Osteoblast (primary cell): ENCODE measurements at regions not wholly inside any gene's neighbourhood (a gene's known extent, or its start where the extent isn't known, plus 50 kb on each side); places are given as distances from the start of the nearest gene placed in this dataset.

Source experiments
- DNase-seq: peaks from one replicate; pipeline ENCODE4 v3.0.0; 2011; ENCODE audit warnings: low spot score, mixed read lengths; ENCODE audit not compliant: insufficient read length; ENCODE audit errors: missing footprints
- H2AFZ ChIP-seq: 2 replicates; pipeline ENCODE4 v1.6.0; 2011; ENCODE audit warnings: mild to moderate bottlenecking, low read length
- H3K27ac ChIP-seq: 2 replicates; pipeline ENCODE4 v1.5.1; 2011; ENCODE audit warnings: mild to moderate bottlenecking, low read depth, low read length, moderate library complexity
- H3K27me3 ChIP-seq: 2 replicates; pipeline ENCODE4 v1.6.0; 2012; ENCODE audit warnings: mild to moderate bottlenecking, control low read depth, inconsistent platforms, low read length, moderate library complexity; ENCODE audit not compliant: insufficient read depth
- H3K36me3 ChIP-seq: 2 replicates; pipeline ENCODE4 v1.5.1; 2011; ENCODE audit warnings: mild to moderate bottlenecking, low read length, control low read depth, moderate library complexity; ENCODE audit not compliant: insufficient read depth
- H3K4me1 ChIP-seq: 2 replicates; pipeline ENCODE4 v1.5.1; 2011; ENCODE audit warnings: mild to moderate bottlenecking, low read length, control low read depth, moderate library complexity; ENCODE audit not compliant: insufficient read depth
- H3K4me2 ChIP-seq: 2 replicates; pipeline ENCODE4 v1.6.0; 2011; ENCODE audit warnings: mild to moderate bottlenecking, low read length; ENCODE audit not compliant: insufficient read depth
- H3K4me3 ChIP-seq: fragments of 200-600 bp; sonication (generic); 3 replicates; pipeline ENCODE4 v1.5.1; 2012; ENCODE audit warnings: mild to moderate bottlenecking, low read length, inconsistent platforms; ENCODE audit not compliant: insufficient read depth
- H3K79me2 ChIP-seq: 2 replicates; pipeline ENCODE4 v1.6.0; 2012; ENCODE audit warnings: mild to moderate bottlenecking, low read length, control low read depth, inconsistent platforms; ENCODE audit not compliant: insufficient read depth
- H3K9me3 ChIP-seq: 2 replicates; pipeline ENCODE4 v1.5.1; 2011; ENCODE audit warnings: low read depth, low read length, control low read depth
- H4K20me1 ChIP-seq: 2 replicates; pipeline ENCODE4 v1.6.0; 2012; ENCODE audit warnings: mild to moderate bottlenecking, low read length, control low read depth; ENCODE audit not compliant: insufficient read depth
- TF ChIP-seq, protein P1 (sequence below): IDR thresholded peaks from 2 replicates; pipeline ENCODE4 v1.5.1; 2011; ENCODE audit warnings: mild to moderate bottlenecking, low read depth, low read length, moderate library complexity; ENCODE audit errors: extremely low read depth

- TF ChIP-seq, protein P1, sequence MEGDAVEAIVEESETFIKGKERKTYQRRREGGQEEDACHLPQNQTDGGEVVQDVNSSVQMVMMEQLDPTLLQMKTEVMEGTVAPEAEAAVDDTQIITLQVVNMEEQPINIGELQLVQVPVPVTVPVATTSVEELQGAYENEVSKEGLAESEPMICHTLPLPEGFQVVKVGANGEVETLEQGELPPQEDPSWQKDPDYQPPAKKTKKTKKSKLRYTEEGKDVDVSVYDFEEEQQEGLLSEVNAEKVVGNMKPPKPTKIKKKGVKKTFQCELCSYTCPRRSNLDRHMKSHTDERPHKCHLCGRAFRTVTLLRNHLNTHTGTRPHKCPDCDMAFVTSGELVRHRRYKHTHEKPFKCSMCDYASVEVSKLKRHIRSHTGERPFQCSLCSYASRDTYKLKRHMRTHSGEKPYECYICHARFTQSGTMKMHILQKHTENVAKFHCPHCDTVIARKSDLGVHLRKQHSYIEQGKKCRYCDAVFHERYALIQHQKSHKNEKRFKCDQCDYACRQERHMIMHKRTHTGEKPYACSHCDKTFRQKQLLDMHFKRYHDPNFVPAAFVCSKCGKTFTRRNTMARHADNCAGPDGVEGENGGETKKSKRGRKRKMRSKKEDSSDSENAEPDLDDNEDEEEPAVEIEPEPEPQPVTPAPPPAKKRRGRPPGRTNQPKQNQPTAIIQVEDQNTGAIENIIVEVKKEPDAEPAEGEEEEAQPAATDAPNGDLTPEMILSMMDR = no peak
- Histone ChIP-seq H3K4me2 (no peak overlapping the region), H3K79me2 (no peaks in the 10 kb centered on the region), H3K27ac (no peak overlapping the region), H4K20me1 (no peaks in the 10 kb centered on the region), H3K27me3 (no peaks in the 10 kb centered on the region), H3K4me3 (no peak overlapping the region), H2AFZ (no peak overlapping the region), H3K36me3 (no peaks in the 10 kb centered on the region), H3K9me3 (no peaks in the 10 kb centered on the region), H3K4me1 (no peaks in the 10 kb centered on the region)
- DNase-seq = no peak
Measured at GRCh38 chr14:84435820-84436324, 1094.1 kb upstream of the FLRT2 start.

- DNase-seq = no peak
- Histone ChIP-seq H3K36me3 (no peaks in the 10 kb centered on the region), H4K20me1 (no peaks in the 10 kb centered on the region), H3K4me3 (no peak overlapping the region), H2AFZ (no peak overlapping the region), H3K4me2 (no peak overlapping the region), H3K9me3 (no peaks in the 10 kb centered on the region), H3K27ac (no peak overlapping the region), H3K4me1 (no peaks in the 10 kb centered on the region), H3K79me2 (no peaks in the 10 kb centered on the region), H3K27me3 (no peaks in the 10 kb centered on the region)
- TF ChIP-seq, protein P1 = no peak
Measured at GRCh38 chr14:84436528-84436927, 1093.4 kb upstream of the FLRT2 start.

- H3K4me3 ChIP-seq = no peak overlapping the region
Measured at GRCh38 chr14:84442521-84442920, 1087.4 kb upstream of the FLRT2 start.

GRCh38 chr14:84445486-84445885 lies 1084.5 kb upstream of the FLRT2 start:
- Histone ChIP-seq H3K27ac (no peak overlapping the region), H3K27me3 (no peaks in the 10 kb centered on the region), H3K9me3 (peaks cover 3% of the 10 kb centered on the region), H2AFZ (no peak overlapping the region), H3K4me3 (no peak overlapping the region), H4K20me1 (no peaks in the 10 kb centered on the region), H3K4me1 (no peaks in the 10 kb centered on the region), H3K79me2 (no peaks in the 10 kb centered on the region), H3K36me3 (no peaks in the 10 kb centered on the region), H3K4me2 (no peak overlapping the region)
- TF ChIP-seq, protein P1 = no peak
- no peak for DNase-seq

More at GRCh38 chr14:84442521-84442920, 1087.4 kb upstream of the FLRT2 start:
- no peaks in the 10 kb centered on the region for H3K36me3 ChIP-seq
- no peak overlapping the region for H3K4me2 ChIP-seq
- TF ChIP-seq, protein P1 = no peak
- H3K4me1 ChIP-seq = no peaks in the 10 kb centered on the region
- DNase-seq = peak; percentile 15
- peaks cover 3% of the 10 kb centered on the region for H3K9me3 ChIP-seq
- H3K79me2 ChIP-seq = no peaks in the 10 kb centered on the region
- no peak overlapping the region for H2AFZ ChIP-seq
- no peaks in the 10 kb centered on the region for H4K20me1 ChIP-seq
- H3K27me3 ChIP-seq = no peaks in the 10 kb centered on the region
- H3K27ac ChIP-seq = no peak overlapping the region
